CD4-positive, alpha-beta T cell treated with Interleukin-2 at 100 ng/mL for 4 hours (primary cell): ENCODE measurements at regions not wholly inside any gene's neighbourhood (a gene's known extent, or its start where the extent isn't known, plus 50 kb on each side); places are given as distances from the start of the nearest gene placed in this dataset.

Experiments
- DNase-seq: peaks from one replicate; pipeline ENCODE4 v3.0.0-alpha.2; 2020; ENCODE audit warnings: low spot score

- DNase-seq, result no peak
Measured at GRCh38 chr4:181957088-181957487, 286.1 kb upstream of the TENM3 start.

GRCh38 chr4:181958446-181958845, 284.8 kb upstream of the TENM3 start:
- DNase-seq, result no peak

DNA sequence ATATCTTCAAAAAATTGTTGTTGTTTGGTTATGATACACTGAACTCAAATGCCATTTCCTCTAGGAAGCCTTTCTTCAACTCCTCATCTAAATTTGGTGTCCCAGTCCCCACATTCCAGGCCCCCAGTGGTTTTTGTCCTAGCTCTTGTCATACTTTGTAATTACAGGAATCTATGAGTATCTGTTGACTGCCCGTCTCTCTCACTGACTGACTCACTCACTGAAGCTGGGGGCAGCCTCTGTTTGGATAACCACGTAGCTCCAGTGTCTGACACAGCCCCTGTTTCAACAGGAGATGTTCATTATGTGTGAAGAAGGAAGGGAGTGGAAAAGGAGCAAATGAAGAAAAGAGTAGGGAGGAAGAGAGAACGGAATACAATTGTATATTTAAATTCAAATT, 284.1 kb upstream of the TENM3 start:
- no peak for DNase-seq

DNA sequence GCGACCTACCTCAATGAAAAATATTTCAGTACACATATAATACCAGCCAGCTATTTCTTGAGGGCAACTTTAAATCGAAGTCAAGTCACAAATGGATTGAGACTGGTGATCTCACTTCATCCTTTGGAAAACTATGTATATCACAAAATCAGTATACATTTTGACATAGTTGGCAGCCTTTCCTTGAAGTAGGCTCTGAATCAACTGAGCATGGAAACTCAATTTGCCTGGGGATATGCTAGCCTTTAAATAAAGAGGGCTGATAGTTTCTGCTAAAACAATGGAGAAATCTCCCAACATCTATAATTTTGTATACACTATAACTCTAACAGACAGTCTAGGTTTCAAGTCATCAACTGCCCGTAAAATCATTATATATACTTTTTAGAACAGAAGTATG, 282.8 kb upstream of the TENM3 start:
- no peak for DNase-seq

GRCh38 chr4:181962321-181962720, 280.9 kb upstream of the TENM3 start:
- DNase-seq, result no peak

GRCh38 chr4:181964731-181965130, 278.5 kb upstream of the TENM3 start:
- no peak for DNase-seq

DNA sequence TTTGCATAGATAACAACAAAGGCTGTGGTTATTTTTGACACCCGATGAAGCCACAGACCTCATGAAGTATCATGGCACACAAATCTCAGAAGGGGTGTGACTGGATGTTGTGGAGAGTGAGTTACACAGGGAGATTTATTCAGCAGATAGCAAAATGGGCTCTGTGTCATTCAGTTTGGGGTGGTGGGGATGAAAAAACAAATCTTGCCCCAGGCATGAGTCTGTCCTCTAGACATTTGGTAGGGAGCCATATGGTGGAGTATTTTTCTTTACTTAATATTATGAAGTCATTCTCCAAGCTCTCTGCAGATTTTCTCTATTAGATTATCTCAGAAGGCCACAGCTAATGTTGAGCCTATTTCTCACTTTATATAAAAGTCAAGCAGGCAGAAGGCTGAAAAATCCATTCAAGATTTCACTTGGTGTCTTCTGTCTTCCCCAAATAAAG, 277.1 kb upstream of the TENM3 start:
- no peak for DNase-seq

GRCh38 chr4:181967401-181967800, 275.8 kb upstream of the TENM3 start:
- no peak for DNase-seq

DNA sequence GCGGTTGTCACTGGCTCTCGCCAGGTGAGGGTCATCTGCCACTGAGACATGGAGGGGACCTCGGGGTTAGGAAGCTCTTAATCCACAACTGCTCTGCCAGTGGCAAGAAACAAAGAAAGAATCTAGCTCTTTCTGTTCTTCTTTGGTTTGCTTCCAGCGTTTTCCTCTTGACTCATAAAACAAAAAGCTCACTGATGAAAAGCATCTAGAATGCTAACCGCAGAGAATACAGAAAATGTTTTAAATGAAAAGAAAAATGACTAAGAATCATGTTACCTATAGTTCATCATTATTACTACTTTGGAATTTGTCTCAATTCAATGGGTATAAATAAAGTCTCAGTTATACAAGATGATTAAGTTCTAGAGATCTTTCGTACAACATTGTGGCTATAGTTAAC, 274.8 kb upstream of the TENM3 start:
- DNase-seq, result no peak

GRCh38 chr4:181969151-181969550, 274.1 kb upstream of the TENM3 start:
- DNase-seq, result no peak

GRCh38 chr4:181970366-181970765, 272.8 kb upstream of the TENM3 start:
- DNase-seq, result no peak

GRCh38 chr4:181971411-181971810, 271.8 kb upstream of the TENM3 start:
- DNase-seq, result no peak

- no peak for DNase-seq
Measured at GRCh38 chr4:181971973-181972372, 271.2 kb upstream of the TENM3 start.

DNA sequence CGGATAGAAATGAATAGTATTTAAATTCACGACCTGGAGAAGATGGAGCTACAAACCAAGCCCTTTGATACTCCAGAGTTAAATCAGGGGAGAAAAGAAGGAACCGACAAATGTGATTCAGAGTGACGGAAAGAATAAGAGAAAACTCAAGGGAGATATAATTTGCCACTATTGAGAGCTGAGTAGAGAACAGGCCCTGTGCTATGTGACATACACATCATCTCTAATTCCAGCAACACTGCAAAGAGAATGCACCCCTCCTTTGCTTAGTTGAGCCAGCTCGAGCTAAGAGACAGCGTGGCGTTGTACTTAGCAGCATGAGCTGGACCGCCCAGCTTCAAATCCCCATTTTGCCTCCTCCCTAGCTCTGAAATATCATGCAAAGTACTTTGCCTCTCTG, 266.4 kb upstream of the TENM3 start:
- no peak for DNase-seq

DNA sequence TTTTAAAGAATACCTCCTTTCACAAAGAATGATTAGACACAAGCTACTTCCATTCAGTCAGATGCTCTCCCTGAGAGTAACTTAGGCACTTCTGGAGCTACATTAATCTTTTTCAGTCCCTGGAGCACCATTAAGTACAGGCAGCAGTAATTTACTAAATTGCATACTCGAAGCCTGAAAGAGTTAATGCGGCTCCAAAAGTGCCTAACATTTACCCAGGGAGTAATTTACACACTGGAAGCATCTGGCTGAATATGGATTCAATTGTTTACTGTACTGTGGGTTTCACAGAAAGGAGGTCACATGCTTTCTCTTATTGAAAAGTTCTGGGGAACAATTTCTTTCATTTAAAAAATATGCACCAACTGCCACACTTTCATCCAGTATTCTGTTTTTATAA, 260.8 kb upstream of the TENM3 start:
- DNase-seq, result no peak

DNA sequence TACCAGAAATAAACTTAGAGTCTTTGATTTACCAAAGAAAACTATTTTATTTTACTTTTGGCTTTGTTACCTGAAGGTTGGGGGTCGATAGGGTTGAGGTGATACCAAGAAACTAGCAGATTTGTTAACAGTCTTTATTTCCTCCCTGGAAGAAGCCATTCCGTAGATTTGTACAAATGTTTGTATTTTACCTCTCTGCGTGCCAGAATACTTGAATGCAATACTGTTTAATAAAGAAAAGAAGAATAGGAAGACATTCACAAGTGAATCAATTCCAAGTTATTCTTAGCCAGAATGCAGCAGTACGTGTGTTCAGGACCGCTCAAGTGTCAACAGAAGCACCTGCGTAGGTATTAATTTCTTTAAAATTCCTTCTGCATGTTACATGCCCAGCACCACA, 260.3 kb upstream of the TENM3 start:
- DNase-seq, result no peak

DNA sequence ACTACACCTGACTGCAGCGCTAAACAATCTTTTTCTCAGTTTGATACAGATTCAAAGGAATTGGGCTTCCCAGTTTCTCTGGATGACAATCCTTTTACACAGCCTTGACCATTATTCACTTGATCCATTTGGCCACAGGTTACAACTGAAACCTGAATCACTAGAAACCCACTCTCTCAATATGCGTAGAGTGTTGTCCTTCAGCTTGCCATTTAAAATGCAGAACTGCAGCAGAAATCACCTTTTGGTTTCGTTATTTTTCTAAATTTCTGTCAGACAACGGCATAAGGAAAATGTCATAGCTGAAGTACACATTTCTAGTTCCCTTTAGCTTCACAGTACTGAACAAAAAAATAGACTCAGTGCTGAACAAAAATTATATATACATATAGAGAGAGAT, 255.8 kb upstream of the TENM3 start:
- no peak for DNase-seq

DNA sequence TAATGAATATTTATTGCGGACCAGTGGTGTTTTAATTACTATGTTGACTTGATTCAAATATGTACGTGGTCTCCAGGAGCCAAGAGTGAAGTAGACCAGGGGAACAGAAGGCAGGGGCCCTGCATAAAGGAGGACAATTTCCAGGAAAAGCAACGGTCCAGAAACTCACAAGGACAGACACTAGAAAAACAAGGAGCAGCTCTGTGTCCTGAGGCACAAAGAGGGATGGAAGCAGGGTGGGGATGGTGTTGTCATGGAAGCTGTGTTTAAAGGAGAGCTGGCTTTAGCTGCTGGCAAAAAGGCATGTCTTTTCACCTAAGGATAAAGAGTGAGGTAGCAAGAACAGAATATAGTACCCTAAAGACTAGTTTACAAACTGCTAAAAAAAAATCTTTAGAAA, 254.1 kb upstream of the TENM3 start:
- DNase-seq, result no peak

GRCh38 chr4:181991369-181992108, 251.7 kb upstream of the TENM3 start:
- no peak for DNase-seq

GRCh38 chr4:181998398-181999295, 244.6 kb upstream of the TENM3 start:
- no peak for DNase-seq

- DNase-seq, result no peak
Measured at GRCh38 chr4:182000077-182000476, 243.1 kb upstream of the TENM3 start.

GRCh38 chr4:182010876-182011275, 232.3 kb upstream of the TENM3 start:
- DNase-seq, result no peak

DNA sequence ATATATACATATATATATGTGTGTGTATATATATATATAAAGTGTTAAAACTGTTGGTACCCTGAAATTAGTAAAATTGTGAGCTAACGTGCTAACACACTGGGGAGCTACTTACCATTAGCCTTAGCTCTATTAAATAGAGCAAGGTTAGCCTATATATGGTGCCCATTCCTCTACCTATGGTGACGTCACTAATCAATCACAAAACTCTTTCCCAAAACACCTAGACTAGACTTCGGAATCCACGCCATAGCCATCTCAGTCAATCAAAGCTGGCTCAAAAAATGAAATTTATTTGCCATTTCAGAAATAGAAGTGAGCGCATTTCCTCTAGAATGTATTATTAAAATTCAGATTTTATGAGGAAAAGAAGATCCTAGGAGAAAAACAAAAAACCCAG, 229.0 kb upstream of the TENM3 start:
- DNase-seq, result no peak
